IMR-90 (cell line): ENCODE measurements at regions not wholly inside any gene's neighbourhood (a gene's known extent, or its start where the extent isn't known, plus 50 kb on each side); places are given as distances from the start of the nearest gene placed in this dataset.

Experiments
- ATAC-seq: fragments of 200-7000 bp; cut with Tn5 transposase; 2 replicates; pipeline ENCODE4 v1.9.1; 2020; ENCODE audit warnings: low read depth, mild to moderate bottlenecking, moderate library complexity
- BruUV-seq: library from RNA; stranded (reverse); fragments of 400-500 nt; replicated peaks from 2 replicates; lab custom pipeline; 2021; lab: Mats Ljungman, UMichigan
- CTCF ChIA-PET: fragments of 300-600 bp; formaldehyde crosslinking; extraction: SDS; loops from one replicate; lab custom pipeline; 2021; ENCODE audit warnings: antibody characterized with exemption; lab: Yijun Ruan, JAX
- POLR2A ChIA-PET: fragments of 300-600 bp; sonication (Branson Sonifier 250); formaldehyde crosslinking; loops from one replicate; lab custom pipeline; 2022; ENCODE audit warnings: antibody characterized with exemption; ENCODE audit not compliant: unreplicated experiment; lab: Charles Lee
- DNase-seq: peaks from one replicate; pipeline ENCODE4 v3.0.0; 2013
- H2AFZ ChIP-seq: replicated peaks from 2 replicates; pipeline ENCODE3; 2013; ENCODE audit warnings: low read length, mild to moderate bottlenecking; ENCODE audit not compliant: poor library complexity
- H2AK5ac ChIP-seq: 2 replicates; pipeline ENCODE4 v1.6.1; 2013; ENCODE audit warnings: low read depth, low read length, inconsistent platforms
- H2AK9ac ChIP-seq: replicated peaks from 2 replicates; pipeline ENCODE3; 2013; ENCODE audit warnings: mild to moderate bottlenecking, low read depth, low read length, moderate library complexity; ENCODE audit not compliant: poor library complexity
- H2BK120ac ChIP-seq: 2 replicates; pipeline ENCODE4 v1.6.1; 2013; ENCODE audit warnings: low read depth, low read length, inconsistent platforms
- H2BK15ac ChIP-seq: 3 replicates; pipeline ENCODE4 v1.6.1; 2013; ENCODE audit warnings: low read depth, low read length, inconsistent platforms
- H2BK20ac ChIP-seq: 2 replicates; pipeline ENCODE4 v1.6.1; 2013; ENCODE audit warnings: low read depth, mild to moderate bottlenecking, inconsistent platforms, low read length, moderate library complexity
- H2BK5ac ChIP-seq: 2 replicates; pipeline ENCODE4 v1.6.1; 2013; ENCODE audit warnings: mild to moderate bottlenecking, low read depth, low read length, inconsistent platforms; ENCODE audit not compliant: poor library complexity, severe bottlenecking
- H3K14ac ChIP-seq: replicated peaks from 2 replicates; pipeline ENCODE4 v1.6.1; 2013; ENCODE audit warnings: low read depth, low read length, inconsistent platforms
- H3K18ac ChIP-seq: 2 replicates; pipeline ENCODE4 v1.6.1; 2013; ENCODE audit warnings: low read depth, low read length, control low read depth
- H3K23ac ChIP-seq: 2 replicates; pipeline ENCODE4 v1.6.1; 2013; ENCODE audit warnings: low read depth, low read length, inconsistent platforms
- H3K27ac ChIP-seq: 2 replicates; pipeline ENCODE4 v1.5.1; 2013; ENCODE audit warnings: mild to moderate bottlenecking, control low read depth, low read length; ENCODE audit not compliant: insufficient read depth
- H3K27me3 ChIP-seq: 2 replicates; pipeline ENCODE4 v1.6.1; 2013; ENCODE audit warnings: low read length; ENCODE audit not compliant: control insufficient read depth, insufficient read depth
- H3K36me3 ChIP-seq: 2 replicates; pipeline ENCODE4 v1.6.1; 2013; ENCODE audit warnings: low read length, mixed read lengths; ENCODE audit not compliant: control insufficient read depth, insufficient read depth
- H3K4ac ChIP-seq: 2 replicates; pipeline ENCODE4 v1.6.1; 2013; ENCODE audit warnings: low read depth, low read length, inconsistent platforms
- H3K4me1 ChIP-seq: 2 replicates; pipeline ENCODE4 v1.6.1; 2013; ENCODE audit warnings: low read length, mixed read lengths; ENCODE audit not compliant: control insufficient read depth, insufficient read depth
- H3K4me2 ChIP-seq: 2 replicates; pipeline ENCODE4 v1.6.1; 2013; ENCODE audit warnings: low read depth, mild to moderate bottlenecking, control low read depth, low read length, moderate library complexity
- H3K4me3 ChIP-seq: 2 replicates; pipeline ENCODE4 v1.5.1; 2013; ENCODE audit warnings: low read depth, mild to moderate bottlenecking, control low read depth, low read length, moderate library complexity; ENCODE audit not compliant: insufficient read depth
- H3K56ac ChIP-seq: 2 replicates; pipeline ENCODE4 v1.6.1; 2013; ENCODE audit warnings: low read length, inconsistent platforms; ENCODE audit not compliant: insufficient read depth; ENCODE audit errors: extremely low read depth
- H3K79me1 ChIP-seq, 2 experiments: 2 replicates each; pipeline ENCODE4 v1.6.1; 2013; ENCODE audit warnings: low read length in 2 of 2, inconsistent platforms in 1 of 2, low read depth in 1 of 2
- H3K9ac ChIP-seq: 2 replicates; pipeline ENCODE4 v1.6.1; 2013; ENCODE audit warnings: low read depth, low read length, control low read depth
- H3K9me1 ChIP-seq: 2 replicates; pipeline ENCODE4 v1.6.1; 2013; ENCODE audit warnings: low read length, inconsistent platforms; ENCODE audit not compliant: insufficient read depth
- H3K9me3 ChIP-seq: 2 replicates; pipeline ENCODE4 v1.6.1; 2013; ENCODE audit warnings: low read length; ENCODE audit not compliant: control insufficient read depth, insufficient read depth
- H4K20me1 ChIP-seq: 2 replicates; pipeline ENCODE4 v1.6.1; 2013; ENCODE audit warnings: low read length, inconsistent platforms; ENCODE audit not compliant: insufficient read depth
- H4K5ac ChIP-seq: 2 replicates; pipeline ENCODE4 v1.6.1; 2013; ENCODE audit warnings: mild to moderate bottlenecking, low read depth, low read length, control low read depth
- H4K8ac ChIP-seq, 2 experiments: 2 replicates each; pipeline ENCODE4 v1.6.1; 2013; ENCODE audit warnings: low read depth in 2 of 2, low read length in 2 of 2, control low read depth in 1 of 2, inconsistent platforms in 1 of 2
- H4K91ac ChIP-seq: 2 replicates; pipeline ENCODE4 v1.6.1; 2013; ENCODE audit warnings: low read depth, low read length, inconsistent platforms; ENCODE audit not compliant: insufficient read depth
- BHLHE40 ChIP-seq: fragments of 150-350 bp; IDR thresholded peaks from 2 replicates; pipeline ENCODE4 v1.6.1; 2016; ENCODE audit warnings: mild to moderate bottlenecking, low read depth, low read length
- CEBPB ChIP-seq: IDR thresholded peaks from 2 replicates; pipeline ENCODE4 v1.6.1; 2012; ENCODE audit warnings: low read depth, low read length, improper control_type of control experiment
- MAFK ChIP-seq: IDR thresholded peaks from 2 replicates; pipeline ENCODE4 v1.6.1; 2012; ENCODE audit warnings: low read depth, low read length, improper control_type of control experiment
- MAZ ChIP-seq: IDR thresholded peaks from 2 replicates; pipeline ENCODE4 v1.6.1; 2012; ENCODE audit warnings: low read depth, mild to moderate bottlenecking, low read length, improper control_type of control experiment, moderate library complexity, borderline replicate concordance
- MXI1 ChIP-seq: IDR thresholded peaks from 2 replicates; pipeline ENCODE4 v1.6.1; 2012; ENCODE audit warnings: low read depth, mild to moderate bottlenecking, low read length, moderate library complexity, borderline replicate concordance
- NFE2L2 ChIP-seq: fragments of 150-350 bp; IDR thresholded peaks from 2 replicates; pipeline ENCODE4 v1.6.1; 2016; ENCODE audit warnings: low read depth, mild to moderate bottlenecking, low read length
- POLR2A ChIP-seq: IDR thresholded peaks from 2 replicates; pipeline ENCODE4 v1.6.1; 2012; ENCODE audit warnings: mild to moderate bottlenecking, low read depth, low read length
- USF2 ChIP-seq: fragments of 150-350 bp; IDR thresholded peaks from 2 replicates; pipeline ENCODE4 v1.6.1; 2017; ENCODE audit warnings: mild to moderate bottlenecking, antibody characterized with exemption, low read length, low read depth
- WGBS, 2 experiments: methylation state at CpG; one replicate each; pipeline versions ENCODE4 v1.1.5 to v1.1.7; 2013; ENCODE audit warnings: missing lambda C conversion rate in 2 of 2; ENCODE audit not compliant: insufficient read length in 1 of 2; ENCODE audit errors: extremely low coverage in 2 of 2; 5-methylcytosine and 5-hydroxymethylcytosine counted together
- dilution Hi-C: fragments of 300-500 bp; cut with HindIII; formaldehyde crosslinking; loops from one replicate; pipeline ENCODE4 v1.14.3; 2018; ENCODE audit warnings: low sequenced_read_pairs; ENCODE audit not compliant: unreplicated experiment
- in situ Hi-C: fragments of 300-500 bp; cut with MboI; formaldehyde crosslinking; loops from 3 replicates; pipeline ENCODE4 v1.14.3; 2019; ENCODE audit warnings: low sequenced_read_pairs, inconsistent platforms, mixed read lengths
- intact Hi-C: fragments of 100-400 bp; cut with micrococcal nuclease; formaldehyde crosslinking; loops from 2 replicates; pipeline ENCODE4 v1.10.0; 2022
- TF ChIP-seq, protein P1 (sequence below): fragments of 150-350 bp; IDR thresholded peaks from 2 replicates; pipeline ENCODE4 v1.6.1; 2016; ENCODE audit warnings: low read depth, mild to moderate bottlenecking, low read length, moderate library complexity, borderline replicate concordance
- TF ChIP-seq, protein P2 (sequence below): conservative IDR thresholded peaks from 2 replicates; pipeline ENCODE4 v1.5.1; 2012; ENCODE audit warnings: mild to moderate bottlenecking, low read depth, low read length, improper control_type of control experiment

- intact Hi-C loops = no loop called here
- Histone ChIP-seq H3K4me3 (no peak overlapping the region), H2BK15ac (no peak overlapping the region), H4K8ac (no peak overlapping the region), H3K27ac (no peak overlapping the region), H2BK20ac (no peak overlapping the region), H2AK9ac (no peak overlapping the region), H3K18ac (no peak overlapping the region), H3K4ac (no peak overlapping the region), H3K79me1 (no peaks in the 10 kb centered on the region), H4K20me1 (no peaks in the 10 kb centered on the region), H2BK5ac (no peak overlapping the region), H3K9me3 (no peaks in the 10 kb centered on the region), H2AFZ (no peak overlapping the region), H2AK5ac (no peak overlapping the region), H3K36me3 (no peaks in the 10 kb centered on the region), H4K5ac (no peak overlapping the region), H3K27me3 (no peaks in the 10 kb centered on the region), H4K91ac (no peak overlapping the region), H3K23ac (no peak overlapping the region), H3K9ac (no peak overlapping the region), H3K4me1 (no peaks in the 10 kb centered on the region), H2BK120ac (no peak overlapping the region), H3K14ac (no peak overlapping the region), H3K4me2 (no peak overlapping the region), H3K9me1 (no peaks in the 10 kb centered on the region), H3K56ac (no peak overlapping the region)
- no TSS peak for BruUV-seq
- DNase-seq = no peak
- dilution Hi-C loops = loop anchor here (5.0 kb wide), 1 partner anchor 37 kb away; no protein-coding TSS in a partner anchor
- ChIA-PET POLR2A (no interaction called here), CTCF (no interaction called here)
- in situ Hi-C loops = no loop called here
- no CpG with 5 or more reads among the region's 5 CpGs for WGBS, 2 experiments
- no peak for ATAC-seq
- no peak for TF ChIP-seq CEBPB
- no peak for TF ChIP-seq USF2
- TF ChIP-seq MAFK = no peak
- TF ChIP-seq, protein P1, sequence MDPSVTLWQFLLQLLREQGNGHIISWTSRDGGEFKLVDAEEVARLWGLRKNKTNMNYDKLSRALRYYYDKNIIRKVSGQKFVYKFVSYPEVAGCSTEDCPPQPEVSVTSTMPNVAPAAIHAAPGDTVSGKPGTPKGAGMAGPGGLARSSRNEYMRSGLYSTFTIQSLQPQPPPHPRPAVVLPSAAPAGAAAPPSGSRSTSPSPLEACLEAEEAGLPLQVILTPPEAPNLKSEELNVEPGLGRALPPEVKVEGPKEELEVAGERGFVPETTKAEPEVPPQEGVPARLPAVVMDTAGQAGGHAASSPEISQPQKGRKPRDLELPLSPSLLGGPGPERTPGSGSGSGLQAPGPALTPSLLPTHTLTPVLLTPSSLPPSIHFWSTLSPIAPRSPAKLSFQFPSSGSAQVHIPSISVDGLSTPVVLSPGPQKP = no peak
- TF ChIP-seq MXI1 = no peak
- TF ChIP-seq, protein P2, sequence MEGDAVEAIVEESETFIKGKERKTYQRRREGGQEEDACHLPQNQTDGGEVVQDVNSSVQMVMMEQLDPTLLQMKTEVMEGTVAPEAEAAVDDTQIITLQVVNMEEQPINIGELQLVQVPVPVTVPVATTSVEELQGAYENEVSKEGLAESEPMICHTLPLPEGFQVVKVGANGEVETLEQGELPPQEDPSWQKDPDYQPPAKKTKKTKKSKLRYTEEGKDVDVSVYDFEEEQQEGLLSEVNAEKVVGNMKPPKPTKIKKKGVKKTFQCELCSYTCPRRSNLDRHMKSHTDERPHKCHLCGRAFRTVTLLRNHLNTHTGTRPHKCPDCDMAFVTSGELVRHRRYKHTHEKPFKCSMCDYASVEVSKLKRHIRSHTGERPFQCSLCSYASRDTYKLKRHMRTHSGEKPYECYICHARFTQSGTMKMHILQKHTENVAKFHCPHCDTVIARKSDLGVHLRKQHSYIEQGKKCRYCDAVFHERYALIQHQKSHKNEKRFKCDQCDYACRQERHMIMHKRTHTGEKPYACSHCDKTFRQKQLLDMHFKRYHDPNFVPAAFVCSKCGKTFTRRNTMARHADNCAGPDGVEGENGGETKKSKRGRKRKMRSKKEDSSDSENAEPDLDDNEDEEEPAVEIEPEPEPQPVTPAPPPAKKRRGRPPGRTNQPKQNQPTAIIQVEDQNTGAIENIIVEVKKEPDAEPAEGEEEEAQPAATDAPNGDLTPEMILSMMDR = no peak
- no peak for TF ChIP-seq NFE2L2
- no peak for TF ChIP-seq BHLHE40
- TF ChIP-seq POLR2A = no peak
- TF ChIP-seq MAZ = no peak
Observed at GRCh38 chr3:102135316-102135715, 286.0 kb downstream of the NFKBIZ start.
